Left kidney (tissue), 1 donor: ENCODE measurements at regions not wholly inside any gene's neighbourhood (a gene's known extent, or its start where the extent isn't known, plus 50 kb on each side); places are given as distances from the start of the nearest gene placed in this dataset.

Experiments
- DNase-seq: peaks from one replicate; pipeline ENCODE4 v3.0.0-alpha.2; 2013

- no peak for DNase-seq
Measured at GRCh38 chr2:39537150-39537549, 100.1 kb upstream of the MAP4K3 start.

- DNase-seq = no peak
Measured at GRCh38 chr2:39538718-39539117, 101.6 kb upstream of the MAP4K3 start.

- DNase-seq = no peak
Measured at GRCh38 chr2:39540414-39540813, 103.3 kb upstream of the MAP4K3 start.

- no peak for DNase-seq
Measured at GRCh38 chr2:39541011-39541930, 104.2 kb upstream of the MAP4K3 start.

GRCh38 chr2:39542523-39542922 is 105.4 kb upstream of the MAP4K3 start:
- DNase-seq = peak; percentile 26

GRCh38 chr2:39545957-39546356 is 108.9 kb upstream of the MAP4K3 start:
- no peak for DNase-seq

- DNase-seq = no peak
Measured at GRCh38 chr2:39546409-39546808, 109.3 kb upstream of the MAP4K3 start.

- no peak for DNase-seq
Measured at GRCh38 chr2:39546937-39547336, 109.9 kb upstream of the MAP4K3 start.

- no peak for DNase-seq
Measured at GRCh38 chr2:39547811-39548719, 111.0 kb upstream of the MAP4K3 start.

- no peak for DNase-seq
Measured at GRCh38 chr2:39549000-39549399, 111.9 kb upstream of the MAP4K3 start.

GRCh38 chr2:39549718-39550464 is 112.8 kb upstream of the MAP4K3 start:
- DNase-seq = no peak

- DNase-seq = no peak
Measured at GRCh38 chr2:39550701-39551285, 113.7 kb upstream of the MAP4K3 start.

- DNase-seq = no peak
Measured at GRCh38 chr2:39558906-39559305, 106.8 kb upstream of the TMEM178A start.

- no peak for DNase-seq
Measured at GRCh38 chr2:39563572-39563971, 102.1 kb upstream of the TMEM178A start.

GRCh38 chr2:39567507-39567906 is 98.2 kb upstream of the TMEM178A start:
- no peak for DNase-seq

GRCh38 chr2:39568116-39568515 is 97.6 kb upstream of the TMEM178A start:
- no peak for DNase-seq

GRCh38 chr2:39568561-39569006 is 97.1 kb upstream of the TMEM178A start:
- peak; percentile 68 for DNase-seq

GRCh38 chr2:39570130-39570555 is 95.6 kb upstream of the TMEM178A start:
- no peak for DNase-seq

- DNase-seq = no peak
Measured at GRCh38 chr2:39570614-39571013, 95.1 kb upstream of the TMEM178A start.

GRCh38 chr2:39571111-39571731 is 94.5 kb upstream of the TMEM178A start:
- DNase-seq = no peak

GRCh38 chr2:39573276-39573675 is 92.4 kb upstream of the TMEM178A start:
- no peak for DNase-seq
